ENCODE measurements at regions not wholly inside any gene's neighbourhood (a gene's known extent, or its start where the extent isn't known, plus 50 kb on each side); places are given as distances from the start of the nearest gene placed in this dataset.

GRCh38 chr5:91941588-91941987 is 558.5 kb upstream of the ARRDC3 start:
- TF ChIP-seq CTCF (IDR thresholded peaks at IDR 0.05; ENCODE audit: low read depth, low read length) (no peak), EZH2phosphoT487 (IDR thresholded peaks at IDR 0.05; ENCODE audit: low read depth) (no peak)

Data from OCI-LY3 (cell line).